ENCODE measurements at regions not wholly inside any gene's neighbourhood (a gene's known extent, or its start where the extent isn't known, plus 50 kb on each side); places are given as distances from the start of the nearest gene placed in this dataset.

DNA sequence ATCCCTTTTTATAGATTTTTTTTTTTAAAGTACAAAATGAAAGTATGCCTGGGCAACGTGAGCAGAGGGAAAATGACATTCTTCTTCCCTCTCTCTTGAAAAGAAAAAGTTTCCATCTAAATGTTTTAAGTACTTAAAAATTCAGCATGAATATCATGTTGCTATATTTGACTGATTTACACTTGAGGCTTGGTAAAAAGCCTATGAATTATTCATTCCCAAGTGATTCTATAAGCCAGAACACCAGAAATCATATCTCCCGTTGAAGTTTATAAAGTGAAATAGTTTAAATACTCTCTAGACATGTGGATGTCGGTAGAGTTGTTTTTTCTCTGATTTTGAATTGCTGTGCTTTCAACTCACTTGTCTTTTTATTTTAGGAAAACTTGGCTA is 276.2 kb upstream of the RARB start:
- Histone ChIP-seq H3K27me3 (no peaks in the 10 kb centered on the region), H3K9me3 (no peaks in the 10 kb centered on the region), H3K4me1 (peaks cover 3% of the 10 kb centered on the region), H3K4me3 (no peak overlapping the region), H3K27ac (no peak overlapping the region), H3K36me3 (replicated peaks in 1 of 2; ENCODE audit: insufficient read depth in 1 of 2, low read depth in 2 of 2) (no peaks in the 10 kb centered on the region)
- intact Hi-C loops (cut with DNase I): no loop called here
- DNase-seq (no peak), ATAC-seq (no peak)
- 32 to 36% methylated on average over 3 of the region's 3 CpGs for WGBS, 2 donors
- no peak for TF ChIP-seq POLR2A (IDR thresholded peaks at IDR 0.05)
- TF ChIP-seq, protein P1, sequence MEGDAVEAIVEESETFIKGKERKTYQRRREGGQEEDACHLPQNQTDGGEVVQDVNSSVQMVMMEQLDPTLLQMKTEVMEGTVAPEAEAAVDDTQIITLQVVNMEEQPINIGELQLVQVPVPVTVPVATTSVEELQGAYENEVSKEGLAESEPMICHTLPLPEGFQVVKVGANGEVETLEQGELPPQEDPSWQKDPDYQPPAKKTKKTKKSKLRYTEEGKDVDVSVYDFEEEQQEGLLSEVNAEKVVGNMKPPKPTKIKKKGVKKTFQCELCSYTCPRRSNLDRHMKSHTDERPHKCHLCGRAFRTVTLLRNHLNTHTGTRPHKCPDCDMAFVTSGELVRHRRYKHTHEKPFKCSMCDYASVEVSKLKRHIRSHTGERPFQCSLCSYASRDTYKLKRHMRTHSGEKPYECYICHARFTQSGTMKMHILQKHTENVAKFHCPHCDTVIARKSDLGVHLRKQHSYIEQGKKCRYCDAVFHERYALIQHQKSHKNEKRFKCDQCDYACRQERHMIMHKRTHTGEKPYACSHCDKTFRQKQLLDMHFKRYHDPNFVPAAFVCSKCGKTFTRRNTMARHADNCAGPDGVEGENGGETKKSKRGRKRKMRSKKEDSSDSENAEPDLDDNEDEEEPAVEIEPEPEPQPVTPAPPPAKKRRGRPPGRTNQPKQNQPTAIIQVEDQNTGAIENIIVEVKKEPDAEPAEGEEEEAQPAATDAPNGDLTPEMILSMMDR (IDR thresholded peaks at IDR 0.05): no peak

DNA sequence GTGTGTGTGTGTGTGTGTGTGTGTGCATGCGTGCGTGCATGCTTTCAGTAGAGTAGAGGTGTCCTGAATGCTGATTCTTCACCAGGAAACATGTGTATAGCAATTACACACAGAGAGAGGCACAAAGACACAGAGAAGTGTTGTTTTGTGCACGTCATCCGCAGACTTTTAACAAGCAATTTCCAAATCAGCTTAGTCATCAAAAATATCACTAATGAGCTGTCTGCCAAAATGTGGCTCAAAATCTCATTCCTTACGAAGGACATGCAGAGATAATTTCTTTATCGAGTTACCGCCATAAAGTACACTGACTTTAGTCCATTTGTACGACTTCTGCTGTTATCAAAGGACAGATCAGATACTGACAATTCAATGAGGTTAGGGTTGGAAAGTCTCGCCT is 274.9 kb upstream of the RARB start:
- TF ChIP-seq, protein P1 (IDR thresholded peaks at IDR 0.05): no peak
- no peak for TF ChIP-seq POLR2A (IDR thresholded peaks at IDR 0.05)
- Histone ChIP-seq H3K4me3 (no peak overlapping the region), H3K9me3 (no peaks in the 10 kb centered on the region), H3K4me1 (peaks cover 3% of the 10 kb centered on the region), H3K27ac (no peak overlapping the region), H3K27me3 (no peaks in the 10 kb centered on the region), H3K36me3 (replicated peaks in 1 of 2; ENCODE audit: insufficient read depth in 1 of 2, low read depth in 2 of 2) (no peaks in the 10 kb centered on the region)
- no peak for DNase-seq
- no peak for ATAC-seq
- intact Hi-C loops (cut with DNase I): no loop called here
- 75 to 76% methylated on average over 9 of the region's 9 CpGs for WGBS, 2 donors

DNA sequence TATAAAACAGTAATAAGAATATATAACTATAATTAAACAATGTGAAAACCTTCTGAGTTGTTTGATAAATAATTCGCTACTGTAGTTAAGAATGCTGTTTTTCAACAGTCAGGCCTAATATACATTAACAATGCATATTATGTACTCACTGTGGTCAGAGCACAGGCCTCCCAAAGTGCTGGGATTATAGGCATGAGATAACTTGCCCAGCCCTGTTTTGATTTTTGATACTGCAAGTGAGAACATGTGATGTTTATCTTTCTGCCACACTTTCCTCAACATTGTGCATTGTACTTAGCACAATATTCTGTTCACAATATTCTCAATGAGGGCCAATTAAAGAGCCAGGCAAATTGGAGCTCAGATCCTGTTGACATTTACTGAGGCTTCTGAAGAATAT is 274.5 kb upstream of the RARB start:
- TF ChIP-seq, protein P1 (IDR thresholded peaks at IDR 0.05): no peak
- TF ChIP-seq POLR2A (IDR thresholded peaks at IDR 0.05): no peak
- Histone ChIP-seq H3K36me3 (replicated peaks in 1 of 2; ENCODE audit: insufficient read depth in 1 of 2, low read depth in 2 of 2) (no peaks in the 10 kb centered on the region), H3K4me1 (peaks cover 3% of the 10 kb centered on the region), H3K27me3 (no peaks in the 10 kb centered on the region), H3K27ac (no peak overlapping the region), H3K4me3 (no peak overlapping the region), H3K9me3 (no peaks in the 10 kb centered on the region)
- DNase-seq: no peak
- intact Hi-C loops (cut with DNase I): no loop called here
- no peak for ATAC-seq
- 52 to 91% methylated on average over 1 of the region's 1 CpG for WGBS, 2 donors

DNA sequence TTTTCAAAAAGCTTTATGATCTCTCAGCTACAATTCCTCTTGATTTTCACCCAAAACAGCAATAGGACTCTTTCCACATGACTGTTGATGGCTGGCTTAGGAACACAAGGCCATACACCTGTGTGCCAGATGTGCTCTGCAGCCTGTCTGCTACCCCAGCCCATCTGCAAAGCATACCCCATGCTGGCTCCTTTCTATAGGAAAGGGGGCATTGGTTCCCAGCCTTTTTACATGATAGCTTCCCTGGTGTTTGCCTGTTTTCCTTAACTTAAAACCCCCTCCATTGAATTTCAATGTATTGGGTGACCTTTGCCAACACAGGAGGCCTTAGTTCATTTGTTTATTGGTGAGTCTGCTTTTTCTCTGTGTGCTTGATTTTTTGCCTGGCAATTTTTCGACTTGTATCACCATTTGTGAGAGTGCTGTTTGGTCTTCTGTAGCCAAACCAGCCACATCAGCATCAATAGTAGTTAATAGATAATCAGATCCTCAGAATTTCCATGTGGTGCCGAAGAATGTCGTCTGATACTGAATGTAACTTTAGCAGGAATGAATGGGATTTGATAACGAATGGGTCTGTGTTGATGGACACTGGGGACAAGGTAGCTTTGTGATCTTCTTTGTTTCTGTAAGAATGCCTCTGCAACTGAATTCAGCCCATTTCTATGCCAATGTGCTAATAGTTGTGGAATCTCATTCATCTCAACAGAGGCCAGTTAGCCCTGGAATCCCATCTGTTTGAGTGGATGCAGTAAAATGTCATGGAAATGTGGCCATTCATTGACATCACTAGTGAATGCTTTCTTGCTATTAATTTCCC is 272.2 kb upstream of the RARB start:
- DNase-seq: no peak
- Histone ChIP-seq H3K27me3 (no peaks in the 10 kb centered on the region), H3K36me3 (replicated peaks in 1 of 2; ENCODE audit: insufficient read depth in 1 of 2, low read depth in 2 of 2) (no peaks in the 10 kb centered on the region), H3K9me3 (no peaks in the 10 kb centered on the region), H3K4me3 (no peak overlapping the region), H3K4me1 (peaks cover 3% of the 10 kb centered on the region), H3K27ac (no peak overlapping the region)
- intact Hi-C loops (cut with DNase I): no loop called here
- TF ChIP-seq, protein P1 (IDR thresholded peaks at IDR 0.05): no peak
- TF ChIP-seq POLR2A (IDR thresholded peaks at IDR 0.05): no peak
- WGBS, 2 donors: 11 to 12% methylated on average over 4 of the region's 4 CpGs
- ATAC-seq: no peak

DNA sequence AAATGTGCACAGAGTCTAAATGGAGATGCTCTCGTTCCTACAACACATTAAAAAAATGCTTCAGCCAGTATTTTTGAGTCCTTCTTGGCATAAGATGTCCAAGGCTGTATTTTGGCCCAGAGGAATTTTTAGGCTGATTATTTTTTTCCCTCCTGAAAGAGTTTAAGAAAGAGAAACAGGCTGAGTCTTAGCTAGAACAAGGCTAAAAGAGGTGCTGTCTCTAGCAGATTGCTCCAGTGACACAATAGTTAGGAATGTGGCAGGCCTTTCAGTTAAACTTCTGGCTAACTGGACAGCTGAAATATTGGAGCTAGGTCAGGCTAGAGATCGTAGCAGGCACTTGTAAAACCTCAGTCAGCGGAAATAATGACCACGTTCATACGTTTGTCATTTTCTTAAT is 271.4 kb upstream of the RARB start:
- H3K4me1 ChIP-seq: peaks cover 3% of the 10 kb centered on the region
- TF ChIP-seq POLR2A (IDR thresholded peaks at IDR 0.05): no peak
- TF ChIP-seq, protein P1 (IDR thresholded peaks at IDR 0.05): no peak
- no peak overlapping the region for H3K27ac ChIP-seq
- H3K27me3 ChIP-seq: no peaks in the 10 kb centered on the region
- H3K4me3 ChIP-seq: no peak overlapping the region
- ATAC-seq: peak; percentile 27
- DNase-seq: peak in 1 of 4 donors; percentile 4
- no peaks in the 10 kb centered on the region for H3K36me3 ChIP-seq (replicated peaks in 1 of 2; ENCODE audit: insufficient read depth in 1 of 2, low read depth in 2 of 2)
- H3K9me3 ChIP-seq: no peaks in the 10 kb centered on the region
- 25 to 31% methylated on average over 5 of the region's 5 CpGs for WGBS, 2 donors
- intact Hi-C loops (cut with DNase I): no loop called here
